ENCODE measurements at regions not wholly inside any gene's neighbourhood (a gene's known extent, or its start where the extent isn't known, plus 50 kb on each side); places are given as distances from the start of the nearest gene placed in this dataset.

DNA sequence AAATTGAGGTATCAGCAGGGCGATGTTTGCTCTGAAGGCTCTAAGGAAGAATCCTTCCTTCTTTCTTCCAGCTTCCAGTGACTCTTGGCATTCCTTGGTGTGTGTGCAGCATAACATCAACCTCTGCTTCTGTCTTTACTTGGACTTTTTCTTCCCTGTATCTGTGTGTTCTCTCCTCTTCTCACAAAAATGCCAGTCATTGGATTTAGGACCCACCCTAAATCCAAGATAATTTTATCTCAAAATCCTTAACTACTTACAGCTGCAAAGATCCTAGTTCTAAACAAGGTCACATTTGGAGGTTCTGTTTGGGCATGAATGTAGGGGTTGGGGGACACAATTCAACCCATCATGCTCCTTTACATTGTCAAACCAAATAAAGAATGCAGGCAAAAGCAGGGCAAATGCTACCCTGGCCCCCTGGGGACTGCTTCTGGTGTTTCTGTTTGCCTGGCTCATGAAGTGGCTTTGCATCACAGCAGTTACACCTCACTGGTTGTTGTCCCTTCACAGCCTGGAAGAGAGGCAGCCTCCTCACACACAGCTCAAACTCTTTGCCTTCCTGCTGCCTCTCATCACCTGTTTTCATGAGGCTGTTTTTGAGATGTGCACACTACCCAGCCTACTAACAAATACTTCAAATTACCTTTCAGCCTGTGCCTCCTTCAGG, 64.8 kb upstream of the PLCXD3 start:
- Histone ChIP-seq H3K27me3 (no peaks in the 10 kb centered on the region), H3K4me2 (no peak overlapping the region), H3K79me2 (ENCODE audit: low read depth) (no peaks in the 10 kb centered on the region), H2AFZ (replicated peaks) (peak overlapping the region; percentile 85), H3K9ac (no peak overlapping the region), H3K27ac (no peak overlapping the region), H3K4me1 (peaks cover 29% of the 10 kb centered on the region), H3K9me3 (ENCODE audit: low read depth) (peaks cover 5% of the 10 kb centered on the region), H3F3A (ENCODE audit: low read depth) (peaks cover 3% of the 10 kb centered on the region), H4K20me1 (ENCODE audit: low read depth) (no peaks in the 10 kb centered on the region), H3K4me3 (no peak overlapping the region), H3K36me3 (no peaks in the 10 kb centered on the region)
- Mint-ChIP-seq H3K36me3 (no peaks in the 10 kb centered on the region), H3K4me3 (no peak overlapping the region), H3K27me3 (ENCODE audit: insufficient read depth, low read depth) (no peaks in the 10 kb centered on the region), H3K9me3 (peaks cover 6% of the 10 kb centered on the region), H3K27ac (no peak overlapping the region), H3K4me1 (peaks cover 21% of the 10 kb centered on the region)
- DNase-seq (ENCODE audit: low spot score) = peak; percentile 49
- TF ChIP-seq, protein P1, sequence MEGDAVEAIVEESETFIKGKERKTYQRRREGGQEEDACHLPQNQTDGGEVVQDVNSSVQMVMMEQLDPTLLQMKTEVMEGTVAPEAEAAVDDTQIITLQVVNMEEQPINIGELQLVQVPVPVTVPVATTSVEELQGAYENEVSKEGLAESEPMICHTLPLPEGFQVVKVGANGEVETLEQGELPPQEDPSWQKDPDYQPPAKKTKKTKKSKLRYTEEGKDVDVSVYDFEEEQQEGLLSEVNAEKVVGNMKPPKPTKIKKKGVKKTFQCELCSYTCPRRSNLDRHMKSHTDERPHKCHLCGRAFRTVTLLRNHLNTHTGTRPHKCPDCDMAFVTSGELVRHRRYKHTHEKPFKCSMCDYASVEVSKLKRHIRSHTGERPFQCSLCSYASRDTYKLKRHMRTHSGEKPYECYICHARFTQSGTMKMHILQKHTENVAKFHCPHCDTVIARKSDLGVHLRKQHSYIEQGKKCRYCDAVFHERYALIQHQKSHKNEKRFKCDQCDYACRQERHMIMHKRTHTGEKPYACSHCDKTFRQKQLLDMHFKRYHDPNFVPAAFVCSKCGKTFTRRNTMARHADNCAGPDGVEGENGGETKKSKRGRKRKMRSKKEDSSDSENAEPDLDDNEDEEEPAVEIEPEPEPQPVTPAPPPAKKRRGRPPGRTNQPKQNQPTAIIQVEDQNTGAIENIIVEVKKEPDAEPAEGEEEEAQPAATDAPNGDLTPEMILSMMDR (IDR thresholded peaks at IDR 0.05) = no peak
- TF ChIP-seq EZH2phosphoT487 (IDR thresholded peaks at IDR 0.05) (no peak), EZH2 (IDR thresholded peaks at IDR 0.05) (no peak)

- Mint-ChIP-seq H3K36me3 (no peaks in the 10 kb centered on the region), H3K4me3 (no peak overlapping the region), H3K27me3 (ENCODE audit: insufficient read depth, low read depth) (no peaks in the 10 kb centered on the region), H3K27ac (no peak overlapping the region), H3K9me3 (peaks cover 9% of the 10 kb centered on the region), H3K4me1 (peaks cover 21% of the 10 kb centered on the region)
- Histone ChIP-seq H3K27ac (no peak overlapping the region), H3K36me3 (no peaks in the 10 kb centered on the region), H3K4me3 (no peak overlapping the region), H3K4me1 (peaks cover 29% of the 10 kb centered on the region), H3K79me2 (ENCODE audit: low read depth) (no peaks in the 10 kb centered on the region), H3K9me3 (ENCODE audit: low read depth) (peaks cover 5% of the 10 kb centered on the region), H3F3A (ENCODE audit: low read depth) (peaks cover 3% of the 10 kb centered on the region), H4K20me1 (ENCODE audit: low read depth) (no peaks in the 10 kb centered on the region), H2AFZ (replicated peaks) (no peak overlapping the region), H3K27me3 (no peaks in the 10 kb centered on the region), H3K4me2 (no peak overlapping the region), H3K9ac (no peak overlapping the region)
- TF ChIP-seq EZH2 (IDR thresholded peaks at IDR 0.05) (no peak), EZH2phosphoT487 (IDR thresholded peaks at IDR 0.05) (no peak)
- TF ChIP-seq, protein P1 (IDR thresholded peaks at IDR 0.05) = no peak
- no peak for DNase-seq (ENCODE audit: low spot score)
Measured at GRCh38 chr5:41574391-41574790, 64.0 kb upstream of the PLCXD3 start.

All from neural progenitor cell (in vitro differentiated cells).